KG1 (cell line): ENCODE measurements at regions not wholly inside any gene's neighbourhood (a gene's known extent, or its start where the extent isn't known, plus 50 kb on each side); places are given as distances from the start of the nearest gene placed in this dataset.
A peak's percentile ranks its signal among the peaks of the same experiment; 100 is the strongest.

ENCODE experiments used
- DNase-seq: peaks from one replicate; lab custom pipeline; 2025; lab: John Stamatoyannopoulos, UW

DNA sequence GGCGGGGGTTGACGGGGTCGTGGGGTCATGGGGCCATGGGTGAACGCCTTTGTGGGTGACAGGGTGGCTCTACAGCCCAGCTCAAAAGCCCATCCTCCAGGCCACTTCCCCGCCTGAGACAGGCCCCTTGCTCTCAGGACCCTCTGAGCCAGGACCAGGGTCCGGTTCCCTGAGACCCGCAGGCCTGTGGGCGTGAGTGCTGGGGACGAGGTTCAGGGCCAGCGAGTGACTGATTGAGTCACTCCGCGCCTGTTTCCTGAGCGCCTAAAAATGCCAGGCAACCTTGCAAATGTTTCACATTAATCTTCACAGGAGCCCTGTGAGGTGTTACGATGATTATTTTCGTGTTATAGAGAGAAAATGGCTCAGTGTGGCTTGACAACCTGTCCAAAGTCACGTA lies 97.8 kb downstream of the ZNF674 start:
- no peak for DNase-seq

DNA sequence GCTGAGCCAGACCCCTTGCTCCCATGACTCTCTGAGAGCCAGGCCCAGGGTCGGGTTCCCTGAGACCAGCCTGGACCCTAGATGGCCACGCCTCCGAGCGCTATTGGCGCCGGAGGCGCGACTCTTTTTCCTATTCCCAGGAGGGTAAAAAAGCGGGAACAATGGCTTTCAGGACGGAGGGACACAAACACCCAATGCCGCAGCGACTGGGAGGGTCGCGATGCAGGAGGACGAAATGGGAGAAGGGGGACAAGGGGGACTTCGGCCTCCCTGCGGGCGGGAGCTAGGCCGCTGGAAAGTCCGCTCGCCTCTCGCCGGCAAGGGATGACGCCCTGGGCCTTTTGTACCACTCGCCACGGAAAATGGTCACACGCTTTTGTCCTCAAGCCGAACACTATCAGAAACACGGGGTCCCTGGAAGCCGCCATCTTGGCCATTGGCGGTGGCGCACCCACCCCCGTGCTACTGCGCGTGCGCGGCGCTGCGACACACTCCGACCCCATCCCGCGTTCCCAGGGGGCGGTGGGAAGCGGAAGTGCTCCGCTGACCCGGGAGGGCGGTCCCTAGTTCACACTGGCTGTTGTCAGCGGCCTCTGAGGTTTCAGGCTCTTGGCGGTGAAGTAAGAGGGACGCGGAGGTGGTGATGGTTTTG lies 98.4 kb downstream of the ZNF674 start:
- DNase-seq = peak; percentile 50

DNA sequence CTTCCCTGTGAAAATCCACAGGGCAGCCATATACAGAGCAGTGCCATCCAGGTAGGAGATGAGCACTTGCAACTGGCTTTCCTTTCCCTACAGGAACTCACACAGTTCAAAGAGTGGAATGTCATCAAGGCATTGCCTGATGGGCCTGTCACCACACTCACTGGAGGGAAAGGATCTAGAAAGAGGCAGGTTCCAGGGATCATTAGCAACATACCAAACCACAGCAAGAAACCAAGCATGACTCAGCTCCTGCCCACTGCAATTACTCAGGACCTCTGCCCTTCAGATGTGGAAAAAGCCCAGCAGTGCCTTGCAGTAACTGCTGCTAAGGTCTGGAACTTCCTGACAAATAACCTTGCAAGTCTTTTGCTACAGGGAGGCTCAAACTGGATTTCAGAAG lies 101.2 kb downstream of the ZNF674 start:
- DNase-seq = no peak

GRCh38 chrX:46436744-46437143 lies 108.5 kb downstream of the ZNF674 start:
- DNase-seq = no peak

GRCh38 chrX:46433892-46434291 lies 111.3 kb downstream of the ZNF674 start:
- no peak for DNase-seq

DNA sequence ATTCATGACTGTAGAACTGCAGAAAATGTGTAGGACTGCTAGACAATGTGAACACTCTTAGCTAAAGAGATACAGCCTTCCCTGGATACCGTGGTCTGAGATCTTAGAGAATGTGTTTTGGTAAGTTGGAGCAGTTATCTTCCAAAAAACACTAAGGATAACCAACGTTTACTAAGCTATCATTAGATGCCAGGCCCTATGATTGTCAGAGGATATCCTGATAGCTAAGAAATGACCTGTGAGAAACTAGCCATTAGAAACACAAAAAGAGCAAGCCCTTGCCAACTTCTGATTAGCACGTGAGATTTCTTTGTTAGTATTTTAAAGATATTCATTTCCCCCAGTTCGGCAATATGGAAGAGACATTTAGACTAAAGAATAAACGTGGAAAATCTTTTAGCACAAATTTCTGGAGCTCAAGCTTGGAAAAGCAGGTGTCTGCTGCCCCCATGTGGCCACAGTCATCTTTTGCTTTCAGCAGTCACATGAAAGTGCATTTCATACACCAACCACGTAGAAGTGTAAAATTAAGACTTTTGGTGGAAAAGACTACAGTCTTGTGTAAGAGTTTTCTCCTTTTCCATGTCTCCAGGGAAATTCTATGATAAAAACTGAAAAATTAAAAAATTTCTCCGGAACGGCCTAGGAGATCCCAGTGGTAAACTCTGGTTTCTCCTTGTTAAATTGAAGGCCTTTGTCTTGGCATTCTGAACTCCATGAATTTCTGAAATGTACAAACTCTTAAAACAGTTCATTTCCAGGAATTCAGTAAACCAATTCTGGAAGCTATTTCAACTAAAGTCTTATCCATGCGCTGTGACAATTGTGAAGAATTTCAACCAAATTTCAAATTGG lies 136.4 kb downstream of the ZNF674 start:
- DNase-seq = peak; percentile 6

DNA sequence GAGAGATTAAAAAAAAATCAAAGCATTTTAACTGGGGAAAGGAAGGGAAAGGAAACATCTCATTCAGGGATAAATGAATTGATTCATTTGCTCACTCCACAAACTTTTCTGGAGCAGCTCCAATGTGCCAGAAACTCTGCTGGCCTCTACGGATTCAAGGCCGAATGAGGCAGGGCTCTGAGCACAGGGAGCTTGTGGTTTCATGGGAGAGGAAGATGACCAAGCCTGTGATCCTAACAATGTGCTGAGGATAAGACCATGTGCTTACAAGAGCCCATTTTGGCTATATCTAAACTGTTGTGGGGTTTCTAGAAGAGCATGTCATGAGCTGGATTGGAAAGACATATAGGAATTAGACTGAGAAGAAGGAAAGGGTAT lies 137.5 kb downstream of the ZNF674 start:
- no peak for DNase-seq

GRCh38 chrX:46407036-46407752 lies 138.0 kb downstream of the ZNF674 start:
- DNase-seq = no peak

- no peak for DNase-seq
These were observed 140.4 kb downstream of the ZNF674 start for GRCh38 chrX:46404774-46405173.

DNA sequence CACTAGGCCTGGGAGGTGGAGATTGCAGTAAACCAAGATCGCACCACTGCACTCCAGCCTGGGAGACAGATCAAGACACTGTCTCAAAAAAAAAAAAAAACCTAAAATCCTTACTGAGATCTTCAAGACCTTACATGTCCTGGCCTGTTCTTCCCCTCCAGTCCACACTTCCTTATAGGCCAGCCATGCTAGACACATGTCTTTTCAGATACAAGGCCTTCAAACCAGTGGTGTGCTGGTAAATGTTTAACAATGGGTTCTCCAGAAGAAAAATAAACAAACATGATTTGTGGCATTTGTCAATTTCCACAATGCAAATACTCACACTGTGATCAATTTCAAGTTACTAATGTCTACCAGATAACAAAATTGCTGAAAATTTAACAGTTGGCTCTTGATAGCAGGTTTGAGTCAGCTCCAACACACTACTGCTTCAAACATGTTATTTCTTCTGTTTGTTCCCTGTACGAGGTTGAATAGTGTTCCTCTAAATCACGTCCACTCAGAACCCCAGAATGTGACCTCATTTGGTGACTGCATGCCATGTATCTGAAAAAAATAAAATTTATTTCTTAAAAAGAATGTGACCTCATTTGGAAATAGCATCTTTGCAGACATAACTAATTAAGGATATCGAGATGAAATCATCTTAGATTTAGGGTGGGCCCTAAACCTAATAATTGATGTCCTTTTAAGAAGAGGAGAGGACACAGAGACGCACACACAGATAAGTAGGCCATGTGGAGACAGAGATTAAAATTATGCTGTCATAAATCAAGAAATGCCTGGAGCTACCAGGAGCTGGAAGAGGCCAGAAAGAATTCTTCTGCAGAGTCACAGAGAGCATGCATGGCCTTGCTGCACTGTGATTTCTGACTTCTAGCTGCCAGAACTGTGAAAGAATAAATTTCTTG lies 144.4 kb downstream of the ZNF674 start:
- DNase-seq = no peak

GRCh38 chrX:46398874-46399273 lies 146.3 kb downstream of the ZNF674 start:
- DNase-seq = no peak

GRCh38 chrX:46398126-46398525 lies 147.1 kb downstream of the ZNF674 start:
- no peak for DNase-seq

GRCh38 chrX:46386511-46386910 lies 158.7 kb downstream of the ZNF674 start:
- no peak for DNase-seq

- DNase-seq = no peak
These were observed 162.2 kb downstream of the ZNF674 start for GRCh38 chrX:46383006-46383405.

GRCh38 chrX:46382595-46382994 lies 162.6 kb downstream of the ZNF674 start:
- no peak for DNase-seq

DNA sequence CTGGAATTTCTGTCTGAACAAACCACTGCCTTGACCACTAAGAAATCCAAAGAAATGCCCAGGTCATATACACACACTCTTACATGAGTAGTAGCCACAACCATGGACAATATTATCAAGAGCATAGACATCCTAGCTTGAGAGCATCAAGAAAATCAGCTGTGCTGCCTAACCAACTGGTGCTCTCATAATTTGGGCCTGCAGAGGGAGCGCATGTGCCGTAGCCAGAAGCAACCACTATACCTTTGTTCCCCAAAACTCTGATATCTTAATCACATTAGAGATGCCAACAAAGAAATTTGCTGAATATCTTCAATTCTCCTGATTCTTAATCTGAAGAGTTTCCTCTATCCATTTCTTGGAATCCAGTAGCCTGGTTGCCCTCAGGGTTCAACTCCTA lies 163.6 kb downstream of the ZNF674 start:
- DNase-seq = peak; percentile 20

- no peak for DNase-seq
These were observed 165.0 kb downstream of the ZNF674 start for GRCh38 chrX:46380148-46380752.

DNA sequence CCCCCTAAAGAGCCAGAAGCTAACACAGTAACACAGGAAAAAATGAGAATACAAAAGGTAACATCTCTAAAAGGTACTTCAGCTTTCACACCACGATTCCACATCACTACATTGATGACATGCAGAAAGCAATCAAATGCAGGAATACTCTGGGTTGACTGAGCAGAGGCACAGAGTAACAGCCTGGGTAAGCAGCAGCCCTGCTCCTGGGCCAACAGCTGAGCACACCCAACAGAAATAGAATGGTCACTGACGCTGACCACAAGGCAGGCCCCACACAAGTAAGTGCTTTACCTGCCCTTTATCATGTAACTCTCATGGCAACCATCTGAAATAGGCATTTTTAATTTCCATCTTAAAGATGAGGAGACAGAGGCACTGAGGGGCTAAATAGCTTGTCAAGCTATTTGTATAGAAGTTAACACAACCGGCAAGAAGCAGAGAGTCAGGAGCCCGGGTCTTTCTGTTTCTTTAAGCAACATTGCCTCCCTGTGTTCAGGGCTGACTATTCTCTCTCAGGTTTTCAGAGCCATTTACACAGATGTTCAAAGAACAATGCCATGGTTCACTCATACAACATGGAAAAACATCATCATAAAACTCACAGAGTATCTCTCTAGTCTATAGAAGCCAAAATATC lies 168.9 kb downstream of the ZNF674 start:
- no peak for DNase-seq

DNA sequence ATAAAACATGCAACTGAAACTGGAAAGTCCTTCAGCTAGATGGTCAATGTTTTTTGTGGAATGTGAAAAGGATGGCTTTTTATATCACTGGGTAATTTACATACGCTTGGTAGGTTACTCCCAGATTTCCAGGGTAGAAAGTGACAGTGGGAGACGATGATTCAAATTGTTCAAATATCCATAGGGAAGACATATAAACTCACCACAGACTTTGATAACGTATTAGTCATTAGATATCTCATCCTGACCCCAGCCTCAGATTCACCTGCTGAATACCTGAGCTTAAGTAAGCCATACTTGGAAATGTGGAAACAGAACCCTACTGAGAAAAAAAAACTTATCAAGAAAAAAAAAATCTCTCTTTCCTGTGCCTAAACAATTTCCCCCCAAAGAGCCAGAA lies 169.4 kb downstream of the ZNF674 start:
- no peak for DNase-seq

GRCh38 chrX:46374371-46374770 lies 170.8 kb downstream of the ZNF674 start:
- DNase-seq = no peak

- DNase-seq = no peak
These were observed 177.7 kb downstream of the ZNF674 start for GRCh38 chrX:46367491-46367890.
